H9 (cell line): ENCODE measurements at regions not wholly inside any gene's neighbourhood (a gene's known extent, or its start where the extent isn't known, plus 50 kb on each side); places are given as distances from the start of the nearest gene placed in this dataset.

Experiments
- DNase-seq: peaks from one replicate; pipeline ENCODE4 v3.0.0-alpha.2; 2017
- H2AFZ ChIP-seq: one replicate; pipeline ENCODE4 v1.6.1; 2013; ENCODE audit warnings: mild to moderate bottlenecking, low read length, control low read depth, moderate library complexity
- H2AK5ac ChIP-seq: 2 replicates; pipeline ENCODE4 v1.6.1; 2013; ENCODE audit warnings: low read length, control low read depth, mixed read lengths; ENCODE audit not compliant: insufficient read length
- H2BK120ac ChIP-seq: one replicate; pipeline ENCODE4 v1.6.1; 2013; ENCODE audit warnings: low read depth, mild to moderate bottlenecking, low read length, control low read depth, inconsistent platforms; ENCODE audit not compliant: poor library complexity, severe bottlenecking
- H2BK12ac ChIP-seq: 2 replicates; pipeline ENCODE4 v1.6.1; 2013; ENCODE audit warnings: low read length, control low read depth, mixed read lengths, low read depth; ENCODE audit not compliant: insufficient read length
- H2BK15ac ChIP-seq: 2 replicates; pipeline ENCODE4 v1.6.1; 2013; ENCODE audit warnings: low read depth, low read length, control low read depth
- H2BK20ac ChIP-seq: one replicate; pipeline ENCODE4 v1.6.1; 2013; ENCODE audit warnings: low read depth, mild to moderate bottlenecking, low read length, control low read depth, inconsistent platforms; ENCODE audit not compliant: poor library complexity, severe bottlenecking
- H2BK5ac ChIP-seq: 2 replicates; pipeline ENCODE4 v1.6.1; 2013; ENCODE audit warnings: low read length, control low read depth, mixed read lengths; ENCODE audit not compliant: insufficient read length
- H3K14ac ChIP-seq: 2 replicates; pipeline ENCODE4 v1.6.1; 2013; ENCODE audit warnings: low read length, control low read depth; ENCODE audit not compliant: insufficient read depth
- H3K18ac ChIP-seq: 2 replicates; pipeline ENCODE4 v1.6.1; 2013; ENCODE audit warnings: low read depth, mild to moderate bottlenecking, mixed read lengths, low read length, control low read depth; ENCODE audit not compliant: insufficient read length
- H3K23ac ChIP-seq: 2 replicates; pipeline ENCODE4 v1.6.1; 2013; ENCODE audit warnings: low read length, control low read depth, mixed read lengths, low read depth; ENCODE audit not compliant: insufficient read length
- H3K23me2 ChIP-seq: 2 replicates; pipeline ENCODE4 v1.6.1; 2013; ENCODE audit warnings: low read depth, mild to moderate bottlenecking, mixed read lengths, low read length, control low read depth; ENCODE audit not compliant: insufficient read length, poor library complexity, severe bottlenecking
- H3K27ac ChIP-seq: 2 replicates; pipeline ENCODE4 v1.5.1; 2013; ENCODE audit warnings: low read length, control low read depth, mixed read lengths, low read depth; ENCODE audit not compliant: insufficient read length
- H3K27me3 ChIP-seq: 2 replicates; pipeline ENCODE4 v1.6.1; 2013; ENCODE audit warnings: low read length, control low read depth, inconsistent platforms; ENCODE audit not compliant: insufficient read depth
- H3K4ac ChIP-seq: 2 replicates; pipeline ENCODE4 v1.6.1; 2013; ENCODE audit warnings: low read depth, mild to moderate bottlenecking, control low read depth, inconsistent platforms, low read length, moderate library complexity
- H3K4me1 ChIP-seq: 2 replicates; pipeline ENCODE4 v1.6.1; 2013; ENCODE audit warnings: low read length, control low read depth, inconsistent platforms; ENCODE audit not compliant: insufficient read depth
- H3K4me2 ChIP-seq: 2 replicates; pipeline ENCODE4 v1.6.1; 2013; ENCODE audit warnings: low read length, control low read depth, mixed read lengths; ENCODE audit not compliant: insufficient read length, insufficient read depth
- H3K56ac ChIP-seq: 2 replicates; pipeline ENCODE4 v1.6.1; 2013; ENCODE audit warnings: low read depth, mild to moderate bottlenecking, mixed read lengths, low read length, control low read depth; ENCODE audit not compliant: insufficient read length
- H3K79me1 ChIP-seq: 2 replicates; pipeline ENCODE4 v1.6.1; 2013; ENCODE audit warnings: low read depth, mild to moderate bottlenecking, moderate library complexity, low read length, control low read depth, inconsistent platforms; ENCODE audit not compliant: insufficient read depth, poor library complexity, severe bottlenecking
- H3K79me2 ChIP-seq: 2 replicates; pipeline ENCODE4 v1.6.1; 2013; ENCODE audit warnings: low read length, control low read depth, inconsistent platforms; ENCODE audit not compliant: insufficient read depth
- H3K9ac ChIP-seq: 2 replicates; pipeline ENCODE4 v1.6.1; 2013; ENCODE audit warnings: low read length, control low read depth, mixed read lengths; ENCODE audit not compliant: insufficient read length; ENCODE audit errors: extremely low read depth
- H3K9me3 ChIP-seq: one replicate; pipeline ENCODE4 v1.6.1; 2013; ENCODE audit warnings: low read depth, low read length, inconsistent platforms; ENCODE audit not compliant: control insufficient read depth
- H3T11ph ChIP-seq: one replicate; pipeline ENCODE4 v1.6.1; 2013; ENCODE audit warnings: mild to moderate bottlenecking, low read length, control low read depth, inconsistent platforms
- H4K20me1 ChIP-seq: one replicate; pipeline ENCODE4 v1.6.1; 2013; ENCODE audit not compliant: control insufficient read depth, insufficient read length, insufficient read depth
- H4K5ac ChIP-seq: 2 replicates; pipeline ENCODE4 v1.6.1; 2013; ENCODE audit warnings: low read depth, mild to moderate bottlenecking, mixed read lengths, low read length, control low read depth; ENCODE audit not compliant: insufficient read length
- H4K8ac ChIP-seq: replicated peaks from 2 replicates; pipeline ENCODE4 v1.6.1; 2013; ENCODE audit warnings: low read length, control low read depth, mixed read lengths, low read depth; ENCODE audit not compliant: insufficient read length
- H4K91ac ChIP-seq: 2 replicates; pipeline ENCODE4 v1.6.1; 2013; ENCODE audit warnings: low read depth, mild to moderate bottlenecking, moderate library complexity, mixed read lengths, low read length, control low read depth; ENCODE audit not compliant: insufficient read length
- H3K27ac Mint-ChIP-seq, 3 experiments: 2 replicates in 2 of 3; 3 replicates in 1 of 3; pipeline ENCODE4 v1.8.0; 2020 to 2021; ENCODE audit warnings: mixed read lengths in 3 of 3, mild to moderate bottlenecking in 1 of 3, moderate library complexity in 1 of 3
- H3K27me3 Mint-ChIP-seq: 2 replicates; pipeline ENCODE4 v1.8.0; 2021; ENCODE audit warnings: low read depth, mild to moderate bottlenecking, moderate library complexity, mixed read lengths
- H3K36me3 Mint-ChIP-seq, 3 experiments: 2 replicates in 2 of 3; 3 replicates in 1 of 3; pipeline ENCODE4 v1.8.0; 2020 to 2021; ENCODE audit warnings: low read depth in 3 of 3, mixed read lengths in 3 of 3; ENCODE audit not compliant: insufficient read depth in 1 of 3
- H3K4me1 Mint-ChIP-seq, 2 experiments: 2 replicates each; pipeline ENCODE4 v1.8.0; 2020; ENCODE audit warnings: mixed read lengths in 2 of 2
- H3K4me3 Mint-ChIP-seq, 2 experiments: 2 replicates in 1 of 2; 3 replicates in 1 of 2; pipeline ENCODE4 v1.8.0; 2020 to 2021; ENCODE audit warnings: mild to moderate bottlenecking in 2 of 2, mixed read lengths in 2 of 2, moderate library complexity in 1 of 2
- H3K9me3 Mint-ChIP-seq, 2 experiments: 2 replicates in 1 of 2; 3 replicates in 1 of 2; pipeline ENCODE4 v1.8.0; 2020; ENCODE audit warnings: mild to moderate bottlenecking in 2 of 2, mixed read lengths in 2 of 2, moderate library complexity in 1 of 2
- WGBS: extraction: QIAGEN DNeasy Blood & Tissue Kit; methylation state at CpG from one replicate; pipeline ENCODE4 v1.1.7; 2013; ENCODE audit warnings: missing lambda C conversion rate, low lambda C conversion rate, mixed read lengths; ENCODE audit not compliant: insufficient read length; ENCODE audit errors: extremely low coverage; 5-methylcytosine and 5-hydroxymethylcytosine counted together
- TF ChIP-seq, protein P1 (sequence below): fragments of 200-600 bp; sonication (generic); conservative IDR thresholded peaks from 3 replicates; pipeline ENCODE4 v1.8.0; 2021; ENCODE audit warnings: antibody characterized with exemption, mild to moderate bottlenecking

DNA sequence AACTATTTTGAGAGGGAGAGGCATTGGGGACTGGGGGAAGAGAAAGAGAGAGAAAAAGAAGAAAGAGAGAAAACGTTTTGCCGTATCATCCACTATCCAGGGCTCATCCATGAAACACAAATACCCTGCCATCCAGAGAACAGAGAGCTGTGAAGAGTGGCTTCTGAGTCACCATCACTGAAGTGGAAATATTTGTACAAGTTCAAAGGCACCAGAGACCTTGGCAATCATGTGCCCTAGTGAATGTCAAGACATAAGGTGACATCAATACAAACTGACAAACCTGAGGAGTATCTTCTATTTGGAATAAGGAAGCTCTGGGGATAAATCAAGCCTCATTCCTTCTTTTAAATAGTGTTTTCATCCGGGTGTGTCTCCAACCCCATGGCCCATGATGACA, 197.2 kb upstream of the PROX1 start:
- Mint-ChIP-seq H3K4me1 (peaks cover 0 to 3% of the 10 kb centered on the region in 2 experiments; a peak in 1 of 4 replicates), H3K27me3 (no peaks in the 10 kb centered on the region), H3K27ac (no peak overlapping the region), H3K9me3 (no peaks in the 10 kb centered on the region), H3K4me3 (no peak overlapping the region), H3K36me3 (no peaks in the 10 kb centered on the region)
- H3K27me3 ChIP-seq: no peaks in the 10 kb centered on the region
- H3K4ac ChIP-seq: no peak overlapping the region
- no peak overlapping the region for H4K8ac ChIP-seq
- H4K91ac ChIP-seq: no peak overlapping the region
- no peaks in the 10 kb centered on the region for H3K9me3 ChIP-seq
- TF ChIP-seq, protein P1, sequence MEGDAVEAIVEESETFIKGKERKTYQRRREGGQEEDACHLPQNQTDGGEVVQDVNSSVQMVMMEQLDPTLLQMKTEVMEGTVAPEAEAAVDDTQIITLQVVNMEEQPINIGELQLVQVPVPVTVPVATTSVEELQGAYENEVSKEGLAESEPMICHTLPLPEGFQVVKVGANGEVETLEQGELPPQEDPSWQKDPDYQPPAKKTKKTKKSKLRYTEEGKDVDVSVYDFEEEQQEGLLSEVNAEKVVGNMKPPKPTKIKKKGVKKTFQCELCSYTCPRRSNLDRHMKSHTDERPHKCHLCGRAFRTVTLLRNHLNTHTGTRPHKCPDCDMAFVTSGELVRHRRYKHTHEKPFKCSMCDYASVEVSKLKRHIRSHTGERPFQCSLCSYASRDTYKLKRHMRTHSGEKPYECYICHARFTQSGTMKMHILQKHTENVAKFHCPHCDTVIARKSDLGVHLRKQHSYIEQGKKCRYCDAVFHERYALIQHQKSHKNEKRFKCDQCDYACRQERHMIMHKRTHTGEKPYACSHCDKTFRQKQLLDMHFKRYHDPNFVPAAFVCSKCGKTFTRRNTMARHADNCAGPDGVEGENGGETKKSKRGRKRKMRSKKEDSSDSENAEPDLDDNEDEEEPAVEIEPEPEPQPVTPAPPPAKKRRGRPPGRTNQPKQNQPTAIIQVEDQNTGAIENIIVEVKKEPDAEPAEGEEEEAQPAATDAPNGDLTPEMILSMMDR: no peak
- no peak overlapping the region for H3T11ph ChIP-seq
- H2BK120ac ChIP-seq: no peak overlapping the region
- H2BK12ac ChIP-seq: no peak overlapping the region
- no peak overlapping the region for H3K27ac ChIP-seq
- DNase-seq: no peak
- H2BK20ac ChIP-seq: no peak overlapping the region
- no peak overlapping the region for H3K18ac ChIP-seq
- H3K23me2 ChIP-seq: no peaks in the 10 kb centered on the region
- no peak overlapping the region for H3K56ac ChIP-seq
- H2AK5ac ChIP-seq: no peak overlapping the region
- H3K23ac ChIP-seq: no peak overlapping the region
- WGBS: no CpG with 5 or more reads among the region's 3 CpGs
- H2BK15ac ChIP-seq: no peak overlapping the region
- H3K4me1 ChIP-seq: no peaks in the 10 kb centered on the region
- no peaks in the 10 kb centered on the region for H3K79me2 ChIP-seq
- no peak overlapping the region for H4K5ac ChIP-seq
- H4K20me1 ChIP-seq: no peaks in the 10 kb centered on the region
- no peak overlapping the region for H3K14ac ChIP-seq
- no peak overlapping the region for H3K9ac ChIP-seq
- H3K79me1 ChIP-seq: no peaks in the 10 kb centered on the region
- H2BK5ac ChIP-seq: no peak overlapping the region
- no peak overlapping the region for H2AFZ ChIP-seq
- H3K4me2 ChIP-seq: no peak overlapping the region
